Fibroblast of lung (primary cell): ENCODE measurements at regions not wholly inside any gene's neighbourhood (a gene's known extent, or its start where the extent isn't known, plus 50 kb on each side); places are given as distances from the start of the nearest gene placed in this dataset.
"Not testable (repeated sequence)": the region's sequence is repeated elsewhere in the genome, so short reads cannot be mapped to it uniquely, and the experiment has no call there.

Source experiments
- EZH2 ChIP-seq: IDR thresholded peaks from 2 replicates; pipeline ENCODE4 v1.5.1; 2012; ENCODE audit warnings: low read length, control low read depth, mild to moderate bottlenecking; ENCODE audit errors: missing control alignments
- TF ChIP-seq, protein P1 (sequence below), 2 donors: IDR thresholded peaks in 1 of 2; conservative IDR thresholded peaks in 1 of 2; 1 replicate in 1 of 2; 2 replicates in 1 of 2; pipeline ENCODE4 v1.5.1; 2011 to 2012; ENCODE audit warnings: low read length in 2 of 2, control low read depth in 1 of 2, inconsistent platforms in 1 of 2, low read depth in 1 of 2, mild to moderate bottlenecking in 1 of 2

DNA sequence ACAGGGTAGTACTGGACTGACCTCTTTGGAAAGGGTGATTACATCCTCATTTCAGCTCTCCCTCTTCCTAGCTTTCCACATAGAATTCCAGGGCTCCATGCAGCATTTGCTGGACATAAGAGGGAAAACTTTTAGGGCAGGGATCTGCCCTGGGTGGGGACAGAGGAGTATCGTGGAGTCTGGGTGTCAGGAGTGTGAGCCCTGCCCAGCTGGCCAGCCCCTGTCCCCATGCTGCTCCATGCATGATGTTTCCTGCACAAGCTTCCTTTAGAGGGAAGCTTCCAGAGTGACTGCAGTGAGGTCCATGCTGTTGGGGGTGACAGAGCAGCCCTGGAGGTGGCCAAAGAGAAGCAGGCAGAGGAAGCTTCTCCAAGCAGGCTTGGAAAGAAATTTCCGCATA lies 214.5 kb downstream of the POTEH start:
- TF ChIP-seq, protein P1, sequence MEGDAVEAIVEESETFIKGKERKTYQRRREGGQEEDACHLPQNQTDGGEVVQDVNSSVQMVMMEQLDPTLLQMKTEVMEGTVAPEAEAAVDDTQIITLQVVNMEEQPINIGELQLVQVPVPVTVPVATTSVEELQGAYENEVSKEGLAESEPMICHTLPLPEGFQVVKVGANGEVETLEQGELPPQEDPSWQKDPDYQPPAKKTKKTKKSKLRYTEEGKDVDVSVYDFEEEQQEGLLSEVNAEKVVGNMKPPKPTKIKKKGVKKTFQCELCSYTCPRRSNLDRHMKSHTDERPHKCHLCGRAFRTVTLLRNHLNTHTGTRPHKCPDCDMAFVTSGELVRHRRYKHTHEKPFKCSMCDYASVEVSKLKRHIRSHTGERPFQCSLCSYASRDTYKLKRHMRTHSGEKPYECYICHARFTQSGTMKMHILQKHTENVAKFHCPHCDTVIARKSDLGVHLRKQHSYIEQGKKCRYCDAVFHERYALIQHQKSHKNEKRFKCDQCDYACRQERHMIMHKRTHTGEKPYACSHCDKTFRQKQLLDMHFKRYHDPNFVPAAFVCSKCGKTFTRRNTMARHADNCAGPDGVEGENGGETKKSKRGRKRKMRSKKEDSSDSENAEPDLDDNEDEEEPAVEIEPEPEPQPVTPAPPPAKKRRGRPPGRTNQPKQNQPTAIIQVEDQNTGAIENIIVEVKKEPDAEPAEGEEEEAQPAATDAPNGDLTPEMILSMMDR (conservative IDR thresholded peaks at IDR 0.05 in 1 of 2, IDR thresholded peaks at IDR 0.05 in 1 of 2; ENCODE audit: low read depth in 1 of 2, low read length in 2 of 2), result not testable (repeated sequence)
- not testable (repeated sequence) for TF ChIP-seq EZH2
